HG02970 (cell line): ENCODE measurements at regions not wholly inside any gene's neighbourhood (a gene's known extent, or its start where the extent isn't known, plus 50 kb on each side); places are given as distances from the start of the nearest gene placed in this dataset.
"Not testable (repeated sequence)": the region's sequence is repeated elsewhere in the genome, so short reads cannot be mapped to it uniquely, and the experiment has no call there.

ENCODE experiments used
- ATAC-seq: cut with Tn5 transposase; IDR thresholded peaks from one replicate; pipeline ENCODE4 v1.9.1; 2021; ENCODE audit warnings: mild to moderate bottlenecking, moderate library complexity, moderate number of reproducible peaks; ENCODE audit not compliant: unreplicated experiment, low FRiP score

- no peak for ATAC-seq
Measured at GRCh38 chr18:43341014-43341413, 63.7 kb upstream of the SYT4 start.

DNA sequence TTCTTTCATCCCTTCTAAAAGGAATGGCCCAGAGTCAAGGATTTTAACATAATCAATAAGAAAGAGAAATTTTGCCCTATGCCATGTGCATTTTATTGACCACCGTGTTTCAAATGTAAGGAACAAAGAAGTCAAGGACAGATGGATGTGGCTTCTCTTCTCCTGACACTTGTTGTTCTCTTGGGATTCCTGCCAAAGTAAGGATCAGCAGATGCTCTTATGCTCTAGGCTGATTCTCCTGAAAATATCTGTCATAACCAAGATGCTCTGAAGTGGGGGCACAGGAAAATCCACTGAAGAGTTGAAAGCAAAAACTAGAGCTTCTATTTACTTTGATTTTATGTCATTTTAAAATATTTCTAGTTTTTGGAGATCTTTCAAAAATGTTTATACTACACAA lies 72.9 kb upstream of the SYT4 start:
- no peak for ATAC-seq

- ATAC-seq = no peak
Measured at GRCh38 chr18:43364535-43364934, 87.2 kb upstream of the SYT4 start.

- ATAC-seq = no peak
Measured at GRCh38 chr18:43367895-43368294, 90.6 kb upstream of the SYT4 start.

- ATAC-seq = not testable (repeated sequence)
Measured at GRCh38 chr18:43369311-43369710, 92.0 kb upstream of the SYT4 start.

DNA sequence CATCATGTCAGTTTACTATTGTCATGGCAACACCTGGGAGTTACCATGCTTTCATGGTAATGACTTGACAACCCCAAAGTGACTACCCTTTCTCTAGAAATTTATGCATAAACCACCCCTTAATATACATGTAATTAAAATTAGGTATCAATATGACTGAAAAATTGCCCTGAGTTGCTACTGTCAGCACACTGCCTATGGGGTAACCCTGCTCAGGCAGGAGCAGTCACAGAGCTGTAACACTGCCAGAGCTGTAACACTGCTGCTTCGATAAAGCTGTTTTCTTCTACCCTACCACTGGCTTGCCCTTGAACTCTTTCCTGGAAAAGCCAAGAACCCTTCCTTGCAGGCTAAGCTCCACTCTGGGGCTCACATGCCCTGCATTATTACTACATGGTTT lies 95.5 kb upstream of the SYT4 start:
- ATAC-seq = no peak

GRCh38 chr18:43380104-43380672 lies 102.9 kb upstream of the SYT4 start:
- no peak for ATAC-seq

- ATAC-seq = no peak
Measured at GRCh38 chr18:43382641-43383403, 105.5 kb upstream of the SYT4 start.

DNA sequence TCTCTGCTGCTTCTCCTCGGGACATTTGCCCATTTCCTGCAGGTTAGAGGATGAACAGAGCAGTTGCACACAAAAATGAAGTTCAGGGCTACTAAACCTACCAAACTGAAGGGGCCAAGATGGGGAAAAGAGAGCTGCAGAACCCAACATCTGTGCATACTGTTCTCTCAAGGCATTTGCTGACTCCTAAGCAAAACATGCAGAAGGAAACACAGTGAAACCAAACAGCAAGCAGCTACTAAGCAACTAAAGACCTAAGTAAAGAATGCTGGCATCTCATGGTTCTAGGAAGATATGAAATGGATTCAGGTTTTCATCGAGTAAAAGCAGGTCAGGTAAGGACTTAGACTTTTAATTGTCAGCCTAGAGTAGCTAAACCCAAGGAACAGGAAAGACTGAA lies 111.9 kb upstream of the SYT4 start:
- no peak for ATAC-seq

DNA sequence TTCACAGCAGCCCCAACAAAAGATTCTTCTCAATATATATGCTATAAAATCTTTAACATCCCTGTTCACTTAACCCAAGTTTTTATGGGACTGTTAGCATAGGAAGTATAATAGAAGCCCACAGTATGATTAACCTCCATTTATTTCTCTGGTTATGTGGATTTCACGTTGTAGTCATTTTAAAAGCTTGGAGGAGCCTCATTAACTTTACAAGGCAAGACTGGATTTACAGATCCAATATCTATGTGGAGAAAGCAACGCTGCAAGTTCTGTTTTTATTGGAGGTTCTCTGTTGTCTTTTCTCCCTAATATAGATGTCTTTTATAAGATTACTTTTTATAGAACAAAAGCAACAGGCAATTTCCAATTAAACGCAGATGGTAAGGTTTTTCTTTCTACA lies 114.9 kb upstream of the SYT4 start:
- no peak for ATAC-seq

GRCh38 chr18:43393174-43393573 lies 115.9 kb upstream of the SYT4 start:
- ATAC-seq = no peak

- ATAC-seq = no peak
Measured at GRCh38 chr18:43396266-43396665, 119.0 kb upstream of the SYT4 start.

- ATAC-seq = no peak
Measured at GRCh38 chr18:43398601-43399000, 121.3 kb upstream of the SYT4 start.

DNA sequence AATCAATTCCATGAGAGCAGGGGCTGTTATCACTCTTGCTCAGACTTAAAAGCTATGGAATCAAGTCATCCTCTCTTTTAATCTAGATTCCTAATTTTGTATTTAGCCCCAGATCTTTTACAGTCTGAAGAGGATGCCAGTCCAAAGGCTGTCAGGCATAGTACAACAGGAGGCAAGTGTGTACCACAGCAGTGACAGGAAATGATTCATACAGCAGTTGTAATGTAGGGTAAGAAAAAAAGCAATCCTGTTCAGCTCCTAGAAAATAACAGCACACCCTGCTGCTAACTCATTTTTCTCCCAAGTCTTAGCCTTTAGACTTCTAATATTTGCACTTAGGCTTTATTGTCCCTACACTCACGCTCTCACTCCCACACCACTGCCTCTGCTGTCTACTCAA lies 127.8 kb upstream of the SYT4 start:
- ATAC-seq = no peak

GRCh38 chr18:43414006-43414405 lies 136.7 kb upstream of the SYT4 start:
- ATAC-seq = no peak

DNA sequence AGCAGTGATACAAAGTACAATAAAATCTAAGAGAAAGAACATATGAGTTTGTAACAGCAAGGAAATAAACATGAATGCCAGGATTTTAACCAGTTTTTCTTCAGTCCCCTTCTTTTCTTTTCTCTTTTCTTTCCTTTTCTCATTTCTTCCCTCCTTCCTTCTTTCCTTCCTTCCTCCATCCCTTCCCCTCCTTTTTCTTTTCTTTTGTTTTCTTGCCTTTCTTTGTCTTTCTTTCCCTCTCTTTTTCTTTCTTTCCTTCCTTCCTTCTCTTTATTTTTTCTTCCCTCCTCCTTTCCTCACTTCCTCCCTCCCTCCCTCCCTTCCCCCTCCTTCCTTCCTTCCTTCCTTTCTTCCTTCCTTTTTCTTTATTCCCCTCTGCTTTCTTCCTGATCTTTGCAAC lies 142.8 kb upstream of the SYT4 start:
- ATAC-seq = no peak

GRCh38 chr18:43420950-43421349 lies 143.7 kb upstream of the SYT4 start:
- no peak for ATAC-seq

DNA sequence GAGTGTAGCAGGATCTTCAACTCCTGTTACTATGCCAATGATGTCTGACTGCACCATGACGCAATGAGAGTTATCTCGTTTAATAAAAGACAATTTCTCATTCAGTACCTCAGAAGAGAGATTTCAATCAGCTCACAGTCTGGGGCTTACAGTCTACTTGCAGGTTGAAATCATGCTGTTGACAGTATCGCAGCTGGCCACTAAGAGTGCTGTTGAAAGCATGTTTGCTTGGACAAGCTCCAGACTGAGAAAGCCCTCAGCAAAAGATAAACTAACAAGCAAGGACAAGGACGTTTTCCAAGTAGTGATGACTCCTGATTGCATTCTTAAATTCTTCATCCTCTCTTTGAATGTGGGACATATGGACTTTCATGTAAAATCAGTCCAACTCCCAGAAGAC lies 145.2 kb upstream of the SYT4 start:
- no peak for ATAC-seq

DNA sequence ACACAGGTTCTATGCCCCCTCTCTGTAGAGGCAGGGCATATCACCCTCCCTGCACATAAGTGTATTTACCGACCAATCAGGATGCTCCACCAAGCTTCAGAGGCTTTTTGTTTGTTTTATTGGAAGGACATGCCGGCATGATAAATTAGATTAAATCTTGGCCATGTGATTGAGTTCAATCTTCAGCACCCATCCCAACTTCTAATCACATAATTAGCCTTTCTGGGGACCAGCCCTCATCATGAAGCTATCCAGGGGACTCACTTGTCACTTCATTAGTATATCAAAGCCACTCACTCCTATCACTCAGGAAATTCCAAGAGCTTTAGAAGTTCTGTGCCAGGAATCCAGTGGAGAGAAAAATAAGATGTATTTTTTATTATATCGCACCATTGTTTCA lies 158.6 kb upstream of the SYT4 start:
- no peak for ATAC-seq

- ATAC-seq = no peak
Measured at GRCh38 chr18:43442131-43442530, 164.8 kb upstream of the SYT4 start.

DNA sequence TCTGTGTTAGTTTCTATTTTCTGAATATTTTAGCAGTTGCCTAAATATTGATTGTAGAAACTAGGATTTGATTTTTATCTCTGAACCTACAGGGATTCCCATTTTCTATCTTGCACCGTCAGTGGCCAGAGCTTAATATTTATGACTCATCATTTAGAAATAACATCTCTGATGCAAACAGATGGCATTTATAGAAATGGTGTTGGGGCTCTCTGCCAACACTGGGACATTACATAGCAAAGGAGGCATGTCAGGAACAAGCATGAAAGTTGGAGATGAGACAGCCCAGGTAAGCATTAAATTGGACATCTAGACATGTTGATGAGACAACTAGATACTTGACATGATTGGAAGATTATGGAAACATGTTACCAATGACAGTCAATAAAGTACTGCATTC lies 165.3 kb upstream of the SYT4 start:
- ATAC-seq = no peak

GRCh38 chr18:43465483-43465882 lies 188.2 kb upstream of the SYT4 start:
- no peak for ATAC-seq
